ENCODE measurements at regions not wholly inside any gene's neighbourhood (a gene's known extent, or its start where the extent isn't known, plus 50 kb on each side); places are given as distances from the start of the nearest gene placed in this dataset.

DNA sequence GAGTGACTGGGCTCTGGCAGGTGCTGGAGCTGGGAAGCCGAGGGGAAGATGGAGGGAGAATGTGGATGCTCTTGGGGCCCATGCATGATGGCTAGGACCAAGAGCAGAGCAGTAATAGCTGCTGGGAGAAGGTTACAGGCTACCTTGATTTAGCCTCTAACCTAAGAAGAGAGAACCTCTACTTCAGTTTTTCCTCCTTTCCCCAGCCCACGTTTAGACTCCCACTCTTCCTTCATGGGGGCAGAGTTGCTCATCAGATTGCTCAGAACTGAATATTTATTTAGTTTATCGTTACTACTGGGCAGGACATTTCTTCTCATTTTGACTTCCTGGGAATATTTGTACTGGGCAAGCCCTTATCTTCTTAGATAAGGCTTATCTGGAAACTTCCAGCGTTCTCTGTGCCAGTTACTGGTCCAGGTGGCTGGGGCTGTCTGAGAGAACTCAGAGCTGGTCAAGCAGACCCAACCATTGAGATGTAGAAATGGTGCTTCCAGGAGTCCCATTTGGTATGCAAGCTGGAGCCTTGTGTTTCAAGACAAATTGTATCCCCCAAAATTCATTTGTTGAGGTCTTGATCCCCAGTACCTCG lies 442.9 kb upstream of the BOD1L1 start:
- no peak for DNase-seq
- no peaks in the 10 kb centered on the region for H3K36me3 ChIP-seq
- TF ChIP-seq, protein P1, sequence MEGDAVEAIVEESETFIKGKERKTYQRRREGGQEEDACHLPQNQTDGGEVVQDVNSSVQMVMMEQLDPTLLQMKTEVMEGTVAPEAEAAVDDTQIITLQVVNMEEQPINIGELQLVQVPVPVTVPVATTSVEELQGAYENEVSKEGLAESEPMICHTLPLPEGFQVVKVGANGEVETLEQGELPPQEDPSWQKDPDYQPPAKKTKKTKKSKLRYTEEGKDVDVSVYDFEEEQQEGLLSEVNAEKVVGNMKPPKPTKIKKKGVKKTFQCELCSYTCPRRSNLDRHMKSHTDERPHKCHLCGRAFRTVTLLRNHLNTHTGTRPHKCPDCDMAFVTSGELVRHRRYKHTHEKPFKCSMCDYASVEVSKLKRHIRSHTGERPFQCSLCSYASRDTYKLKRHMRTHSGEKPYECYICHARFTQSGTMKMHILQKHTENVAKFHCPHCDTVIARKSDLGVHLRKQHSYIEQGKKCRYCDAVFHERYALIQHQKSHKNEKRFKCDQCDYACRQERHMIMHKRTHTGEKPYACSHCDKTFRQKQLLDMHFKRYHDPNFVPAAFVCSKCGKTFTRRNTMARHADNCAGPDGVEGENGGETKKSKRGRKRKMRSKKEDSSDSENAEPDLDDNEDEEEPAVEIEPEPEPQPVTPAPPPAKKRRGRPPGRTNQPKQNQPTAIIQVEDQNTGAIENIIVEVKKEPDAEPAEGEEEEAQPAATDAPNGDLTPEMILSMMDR (IDR thresholded peaks at IDR 0.05; ENCODE audit: low read depth, low read length), result no peak
- H3K4me3 ChIP-seq (ENCODE audit: low read depth, low read length), result no peak overlapping the region
- no peaks in the 10 kb centered on the region for H3K27me3 ChIP-seq
- no peaks in the 10 kb centered on the region for H3K4me1 ChIP-seq
- no peaks in the 10 kb centered on the region for H3K9me3 ChIP-seq

DNA sequence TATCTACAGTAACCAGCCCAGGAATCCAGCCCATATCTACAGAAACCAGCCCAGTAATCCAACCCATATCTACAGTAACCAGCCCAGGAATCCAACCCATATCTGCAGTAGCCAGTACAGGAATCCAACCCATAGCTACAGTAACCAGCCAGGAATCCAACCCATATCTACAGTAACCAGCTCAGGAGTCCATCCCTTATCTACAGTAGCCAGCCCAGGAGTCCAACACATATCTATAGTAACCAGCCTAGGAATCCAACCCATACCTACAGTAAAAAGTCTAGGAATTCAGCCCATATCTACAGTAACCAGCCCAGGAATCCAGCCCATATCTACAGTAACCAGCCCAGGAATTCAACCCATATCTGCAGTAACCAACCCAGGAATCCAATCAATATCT lies 445.0 kb upstream of the BOD1L1 start:
- no peak for DNase-seq
- Histone ChIP-seq H3K4me3 (ENCODE audit: low read depth, low read length) (no peak overlapping the region), H3K4me1 (no peaks in the 10 kb centered on the region), H3K27me3 (no peaks in the 10 kb centered on the region), H3K36me3 (no peaks in the 10 kb centered on the region), H3K9me3 (no peaks in the 10 kb centered on the region)
- TF ChIP-seq, protein P1 (IDR thresholded peaks at IDR 0.05; ENCODE audit: low read depth, low read length), result no peak

DNA sequence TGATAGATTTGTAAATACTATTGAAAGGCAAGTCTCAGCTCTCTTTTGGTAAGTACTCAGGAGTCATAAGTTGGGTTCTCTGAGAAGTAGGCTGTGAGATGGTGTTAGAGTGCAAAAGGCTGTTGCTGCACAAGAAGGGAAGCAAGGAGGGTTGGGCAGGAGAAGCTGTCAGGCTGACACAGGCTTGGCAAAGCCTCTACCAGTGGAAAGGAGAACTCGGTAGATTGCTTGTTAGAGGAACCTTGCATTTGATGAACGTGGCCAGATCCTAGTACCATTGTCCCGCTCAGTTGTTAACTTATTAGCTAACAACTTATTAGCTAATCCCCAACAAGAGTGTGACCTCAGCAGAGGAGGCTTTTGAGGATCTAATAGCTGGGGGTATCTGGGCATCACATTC lies 449.3 kb upstream of the BOD1L1 start:
- no peaks in the 10 kb centered on the region for H3K27me3 ChIP-seq
- no peak overlapping the region for H3K4me3 ChIP-seq (ENCODE audit: low read depth, low read length)
- no peak for DNase-seq
- H3K9me3 ChIP-seq, result no peaks in the 10 kb centered on the region
- H3K36me3 ChIP-seq, result no peaks in the 10 kb centered on the region
- no peaks in the 10 kb centered on the region for H3K4me1 ChIP-seq
- TF ChIP-seq, protein P1 (IDR thresholded peaks at IDR 0.05; ENCODE audit: low read depth, low read length), result no peak

DNA sequence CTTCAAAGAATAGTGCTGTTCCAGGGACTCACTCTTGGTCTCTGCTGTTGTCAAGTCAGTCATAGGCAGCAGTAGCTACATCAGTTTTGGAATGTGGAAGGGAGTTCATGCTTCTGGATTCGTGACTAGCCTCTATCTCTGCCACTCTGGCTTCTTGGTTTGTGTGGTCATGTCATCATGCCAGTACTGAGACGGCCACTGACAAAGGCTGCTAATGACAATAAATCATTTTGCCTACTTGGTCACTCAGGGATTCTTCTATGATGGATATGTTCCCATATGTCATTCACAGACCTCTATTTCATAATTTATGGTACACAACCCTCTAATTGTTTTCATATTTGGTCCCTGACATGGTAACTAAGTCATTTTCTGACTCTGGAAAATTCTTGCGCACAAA lies 450.8 kb upstream of the BOD1L1 start:
- Histone ChIP-seq H3K36me3 (no peaks in the 10 kb centered on the region), H3K27me3 (no peaks in the 10 kb centered on the region), H3K4me1 (no peaks in the 10 kb centered on the region), H3K9me3 (no peaks in the 10 kb centered on the region), H3K4me3 (ENCODE audit: low read depth, low read length) (no peak overlapping the region)
- DNase-seq, result no peak
- TF ChIP-seq, protein P1 (IDR thresholded peaks at IDR 0.05; ENCODE audit: low read depth, low read length), result no peak

DNA sequence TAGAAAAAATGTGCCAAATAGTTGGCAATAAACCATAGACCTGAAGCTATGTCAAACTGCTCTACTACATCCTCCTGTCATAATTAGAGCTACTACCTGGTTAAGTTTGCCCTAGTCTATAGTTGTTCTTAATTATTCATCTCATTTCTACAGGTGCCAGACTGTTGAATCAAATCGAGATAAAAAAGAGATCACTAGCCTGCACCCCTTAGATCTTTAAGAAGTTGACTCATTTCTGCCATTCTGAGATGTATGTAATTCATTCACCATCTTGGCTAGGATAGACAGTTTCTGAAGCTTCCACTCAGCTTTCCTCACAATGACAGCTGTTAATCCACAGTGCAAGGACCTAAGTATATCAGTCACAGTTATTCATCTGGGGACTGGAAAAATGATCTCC lies 452.1 kb upstream of the BOD1L1 start:
- no peak overlapping the region for H3K4me3 ChIP-seq (ENCODE audit: low read depth, low read length)
- TF ChIP-seq, protein P1 (IDR thresholded peaks at IDR 0.05; ENCODE audit: low read depth, low read length), result no peak
- DNase-seq, result no peak
- H3K36me3 ChIP-seq, result no peaks in the 10 kb centered on the region
- no peaks in the 10 kb centered on the region for H3K27me3 ChIP-seq
- no peaks in the 10 kb centered on the region for H3K4me1 ChIP-seq
- no peaks in the 10 kb centered on the region for H3K9me3 ChIP-seq

DNA sequence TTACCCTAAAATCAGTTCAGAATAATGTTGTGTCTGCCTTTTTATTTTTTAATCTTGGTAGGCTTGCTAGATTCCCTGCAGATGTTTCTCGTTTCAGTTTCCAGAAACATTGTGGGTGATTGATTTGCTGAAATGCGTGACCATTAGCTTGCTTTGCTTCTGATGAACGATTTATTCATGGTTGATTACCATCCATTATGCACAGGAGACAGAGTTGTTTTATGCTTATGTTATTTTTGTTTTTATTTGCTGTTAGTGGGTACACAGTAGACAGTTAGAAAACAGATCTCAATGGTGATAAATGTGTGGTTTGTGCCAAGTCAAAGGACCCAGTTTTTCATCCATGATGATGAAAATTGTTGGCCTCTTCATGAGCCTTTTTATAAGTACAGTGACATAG lies 455.6 kb upstream of the BOD1L1 start:
- Histone ChIP-seq H3K9me3 (no peaks in the 10 kb centered on the region), H3K36me3 (no peaks in the 10 kb centered on the region), H3K4me3 (ENCODE audit: low read depth, low read length) (no peak overlapping the region), H3K4me1 (no peaks in the 10 kb centered on the region), H3K27me3 (no peaks in the 10 kb centered on the region)
- TF ChIP-seq, protein P1 (IDR thresholded peaks at IDR 0.05; ENCODE audit: low read depth, low read length), result no peak
- DNase-seq, result no peak

All from BE2C (cell line).